ENCODE measurements at regions not wholly inside any gene's neighbourhood (a gene's known extent, or its start where the extent isn't known, plus 50 kb on each side); places are given as distances from the start of the nearest gene placed in this dataset.

DNA sequence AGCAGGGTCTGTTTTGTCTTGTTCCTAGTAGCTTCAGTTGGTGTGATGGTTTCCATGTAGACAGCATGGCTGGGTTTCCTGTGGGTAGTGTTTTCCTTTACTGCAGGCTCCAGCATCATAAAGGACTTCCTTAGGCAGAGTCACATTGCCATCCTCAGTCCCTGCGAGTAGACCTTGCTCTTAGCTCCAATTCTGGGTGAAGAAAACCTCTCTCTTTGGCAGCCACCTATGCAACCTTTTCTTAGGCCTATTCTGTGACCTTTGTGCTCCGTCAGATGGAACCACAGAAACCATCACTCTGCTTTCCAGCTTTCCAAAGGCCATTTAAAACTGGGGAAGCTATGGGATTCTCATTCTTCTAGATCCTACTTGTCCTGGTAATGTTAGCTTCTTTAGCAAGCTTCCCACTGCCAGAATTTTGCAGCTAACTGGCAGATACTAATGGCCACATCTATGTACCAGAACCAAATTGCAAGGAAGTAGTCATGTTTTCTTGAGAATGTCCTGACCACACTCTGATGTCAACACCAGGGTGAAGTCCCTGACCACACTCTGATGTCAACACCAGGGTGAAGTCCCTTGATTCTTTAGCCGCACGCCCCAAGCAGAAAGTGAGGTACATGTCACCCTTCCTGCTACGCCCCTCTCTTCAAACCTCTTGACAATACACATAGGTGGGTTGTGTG is 646.6 kb upstream of the HS3ST5 start:
- ChIA-PET RAD21 (ENCODE audit: low non-redundant PET in 1 of 2, low total read pairs in 2 of 2, uncharacterized antibody in 2 of 2, unreplicated experiment in 2 of 2) (no interaction called here), POLR2A (no interaction called here), CTCF (no interaction called here)
- TF ChIP-seq CBX3 (IDR thresholded peaks at IDR 0.05; ENCODE audit: low read depth) (no peak), EGR1 (IDR thresholded peaks at IDR 0.05; ENCODE audit: low read depth) (no peak), EZH2phosphoT487 (IDR thresholded peaks at IDR 0.05; ENCODE audit: borderline replicate concordance) (no peak), ELF1 (IDR thresholded peaks at IDR 0.05; ENCODE audit: borderline replicate concordance, low read depth) (no peak), RAD21 (IDR thresholded peaks at IDR 0.05; ENCODE audit: low read depth) (no peak), POLR2AphosphoS5 (IDR thresholded peaks at IDR 0.05; ENCODE audit: low read depth, low read length) (no peak), JUND (IDR thresholded peaks at IDR 0.05) (no peak), SRF (IDR thresholded peaks at IDR 0.05; ENCODE audit: low read depth) (no peak), YY1 (IDR thresholded peaks at IDR 0.05; ENCODE audit: extremely low read depth, insufficient replicate concordance, low read depth, low read length) (no peak), TCF7L2 (IDR thresholded peaks at IDR 0.05; ENCODE audit: borderline replicate concordance, extremely low read depth, insufficient read depth, insufficient read length) (no peak), SP1 (IDR thresholded peaks at IDR 0.05; ENCODE audit: low read depth) (no peak), ZNF274 (IDR thresholded peaks at IDR 0.05; ENCODE audit: low read depth, low read length) (no peak), EZH2 (IDR thresholded peaks at IDR 0.05) (no peak), SIN3A (IDR thresholded peaks at IDR 0.05; ENCODE audit: low read depth) (no peak), FOSL1 (IDR thresholded peaks at IDR 0.05; ENCODE audit: low read depth) (no peak), POLR2A (IDR thresholded peaks at IDR 0.05; ENCODE audit: borderline replicate concordance, extremely low read depth, insufficient read depth, insufficient read length) (no peak), CEBPB (IDR thresholded peaks at IDR 0.05; ENCODE audit: low read depth) (no peak)
- TF ChIP-seq, protein P1, sequence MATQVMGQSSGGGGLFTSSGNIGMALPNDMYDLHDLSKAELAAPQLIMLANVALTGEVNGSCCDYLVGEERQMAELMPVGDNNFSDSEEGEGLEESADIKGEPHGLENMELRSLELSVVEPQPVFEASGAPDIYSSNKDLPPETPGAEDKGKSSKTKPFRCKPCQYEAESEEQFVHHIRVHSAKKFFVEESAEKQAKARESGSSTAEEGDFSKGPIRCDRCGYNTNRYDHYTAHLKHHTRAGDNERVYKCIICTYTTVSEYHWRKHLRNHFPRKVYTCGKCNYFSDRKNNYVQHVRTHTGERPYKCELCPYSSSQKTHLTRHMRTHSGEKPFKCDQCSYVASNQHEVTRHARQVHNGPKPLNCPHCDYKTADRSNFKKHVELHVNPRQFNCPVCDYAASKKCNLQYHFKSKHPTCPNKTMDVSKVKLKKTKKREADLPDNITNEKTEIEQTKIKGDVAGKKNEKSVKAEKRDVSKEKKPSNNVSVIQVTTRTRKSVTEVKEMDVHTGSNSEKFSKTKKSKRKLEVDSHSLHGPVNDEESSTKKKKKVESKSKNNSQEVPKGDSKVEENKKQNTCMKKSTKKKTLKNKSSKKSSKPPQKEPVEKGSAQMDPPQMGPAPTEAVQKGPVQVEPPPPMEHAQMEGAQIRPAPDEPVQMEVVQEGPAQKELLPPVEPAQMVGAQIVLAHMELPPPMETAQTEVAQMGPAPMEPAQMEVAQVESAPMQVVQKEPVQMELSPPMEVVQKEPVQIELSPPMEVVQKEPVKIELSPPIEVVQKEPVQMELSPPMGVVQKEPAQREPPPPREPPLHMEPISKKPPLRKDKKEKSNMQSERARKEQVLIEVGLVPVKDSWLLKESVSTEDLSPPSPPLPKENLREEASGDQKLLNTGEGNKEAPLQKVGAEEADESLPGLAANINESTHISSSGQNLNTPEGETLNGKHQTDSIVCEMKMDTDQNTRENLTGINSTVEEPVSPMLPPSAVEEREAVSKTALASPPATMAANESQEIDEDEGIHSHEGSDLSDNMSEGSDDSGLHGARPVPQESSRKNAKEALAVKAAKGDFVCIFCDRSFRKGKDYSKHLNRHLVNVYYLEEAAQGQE (IDR thresholded peaks at IDR 0.05; ENCODE audit: low read depth): no peak
- TF ChIP-seq, protein P2, sequence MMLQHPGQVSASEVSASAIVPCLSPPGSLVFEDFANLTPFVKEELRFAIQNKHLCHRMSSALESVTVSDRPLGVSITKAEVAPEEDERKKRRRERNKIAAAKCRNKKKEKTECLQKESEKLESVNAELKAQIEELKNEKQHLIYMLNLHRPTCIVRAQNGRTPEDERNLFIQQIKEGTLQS (IDR thresholded peaks at IDR 0.05): no peak
- TF ChIP-seq, protein P3, sequence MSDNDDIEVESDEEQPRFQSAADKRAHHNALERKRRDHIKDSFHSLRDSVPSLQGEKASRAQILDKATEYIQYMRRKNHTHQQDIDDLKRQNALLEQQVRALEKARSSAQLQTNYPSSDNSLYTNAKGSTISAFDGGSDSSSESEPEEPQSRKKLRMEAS (IDR thresholded peaks at IDR 0.05): no peak
- Histone ChIP-seq H3K9me3 (ENCODE audit: control insufficient read depth in 1 of 2, insufficient read depth in 1 of 2, low read depth in 1 of 2, low read length in 2 of 2) (no peaks in the 10 kb centered on the region), H3K36me3 (ENCODE audit: control insufficient read depth in 1 of 2, insufficient read depth in 2 of 2, low read length in 2 of 2) (no peaks in the 10 kb centered on the region), H3K27me3 (ENCODE audit: insufficient read depth, low read length) (no peaks in the 10 kb centered on the region), H3K9ac (ENCODE audit: low read length) (no peak overlapping the region), H3K4me1 (ENCODE audit: control insufficient read depth in 1 of 2, insufficient read depth in 2 of 2, low read length in 2 of 2) (no peaks in the 10 kb centered on the region), H3K4me2 (ENCODE audit: low read length) (no peak overlapping the region), H2AFZ (ENCODE audit: low read depth, low read length, poor library complexity, severe bottlenecking) (no peak overlapping the region), H3K27ac (ENCODE audit: low read depth, low read length) (no peak overlapping the region), H3K9me2 (ENCODE audit: insufficient read depth) (no peaks in the 10 kb centered on the region), H4K20me1 (ENCODE audit: insufficient read depth) (no peaks in the 10 kb centered on the region), H3K79me2 (ENCODE audit: insufficient read depth, low read length) (no peaks in the 10 kb centered on the region), H3K4me3 (replicated peaks in 1 of 2; ENCODE audit: low read depth in 1 of 2, low read length in 2 of 2) (no peak overlapping the region)
- no TSS peak for BruUV-seq (replicated peaks)
- DNase-seq (ENCODE audit: low read depth, low spot score): no peak
- intact Hi-C loops (cut with micrococcal nuclease): no loop called here
- ATAC-seq: no peak
